ENCODE measurements at regions not wholly inside any gene's neighbourhood (a gene's known extent, or its start where the extent isn't known, plus 50 kb on each side); places are given as distances from the start of the nearest gene placed in this dataset.

- Histone ChIP-seq H3K79me2 (ENCODE audit: control insufficient read depth in 1 of 2, insufficient read depth in 2 of 2, low read length in 2 of 2) (no peaks in the 10 kb centered on the region), H2AFZ (ENCODE audit: low read length) (no peak overlapping the region), H3K27me3 (replicated peaks in 1 of 4; ENCODE audit: control insufficient read depth in 3 of 4, extremely low read depth in 1 of 4, insufficient read depth in 3 of 4, low read length in 3 of 4) (no peaks in the 10 kb centered on the region), H3K36me3 (ENCODE audit: control insufficient read depth in 2 of 4, insufficient read depth in 4 of 4, low read length in 3 of 4) (no peaks in the 10 kb centered on the region), H2BK20ac (ENCODE audit: low read length) (no peak overlapping the region), H3K23me2 (ENCODE audit: low read depth, low read length) (no peaks in the 10 kb centered on the region), H4K5ac (ENCODE audit: insufficient read length, low read depth, low read length) (no peak overlapping the region), H4K8ac (ENCODE audit: extremely low read depth, insufficient read depth, low read length) (no peak overlapping the region), H3K9me3 (ENCODE audit: insufficient read depth in 2 of 2, low read depth in 1 of 2, low read length in 1 of 2) (no peaks in the 10 kb centered on the region), H3K14ac (ENCODE audit: insufficient read length) (no peak overlapping the region), H3K4me2 (ENCODE audit: insufficient read depth in 1 of 2, low read depth in 2 of 2, low read length in 2 of 2) (no peak overlapping the region), H3K27ac (ENCODE audit: low read depth, low read length) (no peak overlapping the region), H3K9ac (replicated peaks in 1 of 4; ENCODE audit: extremely low read depth in 1 of 4, low read depth in 3 of 4, low read length in 3 of 4) (no peak overlapping the region), H3K56ac (replicated peaks; ENCODE audit: insufficient read length, low read depth, low read length) (no peak overlapping the region), H3K23ac (ENCODE audit: insufficient read length) (no peak overlapping the region), H3K4ac (replicated peaks; ENCODE audit: insufficient read length, low read depth, low read length) (no peak overlapping the region), H4K20me1 (replicated peaks in 1 of 2; ENCODE audit: control insufficient read depth in 1 of 2, insufficient read depth in 2 of 2, low read length in 2 of 2) (no peaks in the 10 kb centered on the region), H3K4me3 (ENCODE audit: extremely low read depth in 1 of 4, insufficient read depth in 2 of 4, low read depth in 3 of 4, low read length in 4 of 4) (no peak overlapping the region), H2BK15ac (ENCODE audit: low read length) (no peak overlapping the region), H3K79me1 (ENCODE audit: low read depth, low read length) (no peaks in the 10 kb centered on the region), H2AK5ac (ENCODE audit: low read depth, low read length) (no peak overlapping the region), H2BK120ac (replicated peaks; ENCODE audit: low read depth, low read length) (no peak overlapping the region), H4K91ac (replicated peaks; ENCODE audit: insufficient read length, low read length) (no peak overlapping the region), H2BK12ac (ENCODE audit: low read depth, low read length) (no peak overlapping the region), H2BK5ac (ENCODE audit: low read depth, low read length) (no peak overlapping the region; the same call in 1 of the 2 replicates), H3K4me1 (replicated peaks in 1 of 4; ENCODE audit: control insufficient read depth in 3 of 4, insufficient read depth in 4 of 4, low read length in 3 of 4) (no peaks in the 10 kb centered on the region; a peak in 1 of 7 replicates), H3K18ac (ENCODE audit: extremely low read depth, low read length) (no peak overlapping the region)
- 93% methylated on average over 8 of the region's 8 CpGs; no CpG with 5 or more reads in 1 of the 2 experiments for WGBS, 2 experiments (ENCODE audit: extremely low coverage in 1 of 2, insufficient coverage in 1 of 2, insufficient read length in 1 of 2, insufficient replicate concordance in 2 of 2, low coverage in 1 of 2, low lambda C conversion rate in 2 of 2, missing lambda C conversion rate in 1 of 2)
- ChIA-PET CTCF (ENCODE audit: partially characterized antibody) (interaction anchor here (0.6 to 1.6 kb wide), 3 partner anchors 10 to 60 kb away, joined by 3 to 4 read pairs (median 3); no protein-coding TSS in a partner anchor), POLR2A (ENCODE audit: partially characterized antibody) (interaction anchor here (0.6 kb wide), 1 partner anchor 11 kb away, joined by 4 read pairs; no protein-coding TSS in a partner anchor)
- FAIRE-seq (no peak), DNase-seq (ENCODE audit: low read depth in 1 of 2, low spot score in 2 of 2) (no peak)
- TF ChIP-seq SP4 (IDR thresholded peaks at IDR 0.05; ENCODE audit: low read length) = no peak
- no peak for TF ChIP-seq KDM4A (IDR thresholded peaks at IDR 0.05; ENCODE audit: low read depth, low read length, severe bottlenecking)
- no peak for TF ChIP-seq NANOG (IDR thresholded peaks at IDR 0.05; ENCODE audit: insufficient read depth, low read depth, low read length, poor library complexity, severe bottlenecking)
- TF ChIP-seq SIRT6 (IDR thresholded peaks at IDR 0.05; ENCODE audit: low read length) = no peak
- no peak for TF ChIP-seq CBX8 (IDR thresholded peaks at IDR 0.05; ENCODE audit: borderline replicate concordance, low read depth, low read length)
- TF ChIP-seq HDAC2 (IDR thresholded peaks at IDR 0.05; ENCODE audit: borderline replicate concordance in 1 of 2, low read depth in 2 of 2, low read length in 2 of 2) = no peak
- TF ChIP-seq GTF2F1 (IDR thresholded peaks at IDR 0.05; ENCODE audit: borderline replicate concordance, low read depth, low read length) = no peak
- no peak for TF ChIP-seq RBBP5 (IDR thresholded peaks at IDR 0.05; ENCODE audit: borderline replicate concordance, low read depth, low read length)
- no peak for TF ChIP-seq EGR1 (IDR thresholded peaks at IDR 0.05; ENCODE audit: borderline replicate concordance, low read depth, low read length)
- TF ChIP-seq PHF8 (conservative IDR thresholded peaks at IDR 0.05; ENCODE audit: low read depth, low read length) = no peak
- TF ChIP-seq CBX5 (IDR thresholded peaks at IDR 0.05; ENCODE audit: low read depth, low read length) = no peak
- no peak for TF ChIP-seq SIX5 (IDR thresholded peaks at IDR 0.05; ENCODE audit: low read depth, low read length)
- TF ChIP-seq GABPA (IDR thresholded peaks at IDR 0.05; ENCODE audit: borderline replicate concordance, insufficient read depth, low read length) = no peak
- no peak for TF ChIP-seq BRCA1 (IDR thresholded peaks at IDR 0.05; ENCODE audit: low read depth, low read length)
Observed at GRCh38 chr19:30105316-30105715, 163.3 kb downstream of the URI1 start.

Measured in H1 (cell line).